Activated T-helper 2 cell treated with anti-CD3 and anti-CD28 coated beads, Interferon-gamma antibody, Interleukin-2, Interleukin-4, amounts not matched to agents 10 μg/mL and 5 μg/mL and 100 μg/mL, durations not matched to agents 14 hours and 24 hours and 36 hours (primary cell): ENCODE measurements at regions not wholly inside any gene's neighbourhood (a gene's known extent, or its start where the extent isn't known, plus 50 kb on each side); places are given as distances from the start of the nearest gene placed in this dataset.

Experiments used
- DNase-seq: peaks from one replicate; pipeline ENCODE4 v3.0.0; 2021; ENCODE audit warnings: low spot score
- H3K27ac Mint-ChIP-seq: one replicate; pipeline ENCODE4 v1.8.0; 2021; ENCODE audit warnings: mixed read lengths
- H3K27me3 Mint-ChIP-seq: one replicate; pipeline ENCODE4 v1.8.0; 2021; ENCODE audit warnings: low read depth, mixed read lengths
- H3K36me3 Mint-ChIP-seq: one replicate; pipeline ENCODE4 v1.8.0; 2021; ENCODE audit warnings: low read depth, mixed read lengths
- H3K4me1 Mint-ChIP-seq: one replicate; pipeline ENCODE4 v1.8.0; 2021; ENCODE audit warnings: low read depth, mixed read lengths
- H3K4me3 Mint-ChIP-seq: one replicate; pipeline ENCODE4 v1.8.0; 2021; ENCODE audit warnings: low read depth, mild to moderate bottlenecking, moderate library complexity, mixed read lengths
- H3K9me3 Mint-ChIP-seq: one replicate; pipeline ENCODE4 v1.8.0; 2021; ENCODE audit warnings: mixed read lengths
- intact Hi-C: fragments of 100-400 bp; cut with micrococcal nuclease; formaldehyde crosslinking; loops from one replicate; pipeline ENCODE4 v1.15.1; 2023

GRCh38 chr14:101379842-101380241 is 181.5 kb upstream of the DIO3 start:
- no peak for DNase-seq

GRCh38 chr14:101380512-101380911 is 180.8 kb upstream of the DIO3 start:
- H3K4me3 Mint-ChIP-seq: no peak overlapping the region
- no peaks in the 10 kb centered on the region for H3K4me1 Mint-ChIP-seq
- H3K27ac Mint-ChIP-seq: no peak overlapping the region
- no peaks in the 10 kb centered on the region for H3K36me3 Mint-ChIP-seq
- intact Hi-C loops: no loop called here
- no peak for DNase-seq
- H3K27me3 Mint-ChIP-seq: peaks cover 6% of the 10 kb centered on the region
- H3K9me3 Mint-ChIP-seq: peaks cover 10% of the 10 kb centered on the region

More at GRCh38 chr14:101379842-101380241, 181.5 kb upstream of the DIO3 start:
- Mint-ChIP-seq H3K4me1 (no peaks in the 10 kb centered on the region), H3K27me3 (peaks cover 6% of the 10 kb centered on the region), H3K9me3 (peaks cover 10% of the 10 kb centered on the region), H3K27ac (no peak overlapping the region), H3K36me3 (no peaks in the 10 kb centered on the region), H3K4me3 (no peak overlapping the region)
- intact Hi-C loops: no loop called here

DNA sequence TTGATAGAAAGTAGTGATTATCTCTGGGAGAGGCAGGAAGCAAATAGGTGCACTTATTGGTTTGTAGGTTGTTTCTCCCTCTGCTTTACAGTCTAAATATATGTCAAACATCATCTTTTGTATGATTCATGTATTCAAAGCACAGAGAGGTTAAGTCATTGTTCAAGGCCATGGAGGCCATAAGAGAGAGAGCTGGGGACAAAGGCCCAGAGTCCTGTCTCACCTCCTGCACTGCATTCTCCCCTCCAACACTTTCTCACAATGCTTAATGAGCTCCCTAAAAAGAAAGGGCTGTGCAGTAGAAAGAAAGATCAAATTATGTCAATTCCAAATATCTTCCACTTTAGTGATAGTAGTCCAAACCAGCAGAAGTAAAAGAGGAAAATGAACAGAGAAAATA is 180.4 kb upstream of the DIO3 start:
- H3K36me3 Mint-ChIP-seq: no peaks in the 10 kb centered on the region
- no peak overlapping the region for H3K4me3 Mint-ChIP-seq
- DNase-seq: no peak
- peaks cover 10% of the 10 kb centered on the region for H3K9me3 Mint-ChIP-seq
- H3K27me3 Mint-ChIP-seq: peaks cover 6% of the 10 kb centered on the region
- intact Hi-C loops: no loop called here
- H3K27ac Mint-ChIP-seq: no peak overlapping the region
- no peaks in the 10 kb centered on the region for H3K4me1 Mint-ChIP-seq

- Mint-ChIP-seq H3K4me3 (no peak overlapping the region), H3K36me3 (no peaks in the 10 kb centered on the region), H3K27me3 (peaks cover 6% of the 10 kb centered on the region), H3K9me3 (peaks cover 10% of the 10 kb centered on the region), H3K27ac (no peak overlapping the region), H3K4me1 (no peaks in the 10 kb centered on the region)
- no peak for DNase-seq
- intact Hi-C loops: no loop called here
Observed at GRCh38 chr14:101383737-101384338, 177.5 kb upstream of the DIO3 start.

GRCh38 chr14:101394374-101394773 is 166.9 kb upstream of the DIO3 start:
- H3K36me3 Mint-ChIP-seq: no peaks in the 10 kb centered on the region
- no peak for DNase-seq
- peaks cover 7% of the 10 kb centered on the region for H3K27me3 Mint-ChIP-seq
- intact Hi-C loops: no loop called here
- H3K4me1 Mint-ChIP-seq: no peaks in the 10 kb centered on the region
- H3K27ac Mint-ChIP-seq: no peak overlapping the region
- no peaks in the 10 kb centered on the region for H3K9me3 Mint-ChIP-seq
- no peak overlapping the region for H3K4me3 Mint-ChIP-seq

DNA sequence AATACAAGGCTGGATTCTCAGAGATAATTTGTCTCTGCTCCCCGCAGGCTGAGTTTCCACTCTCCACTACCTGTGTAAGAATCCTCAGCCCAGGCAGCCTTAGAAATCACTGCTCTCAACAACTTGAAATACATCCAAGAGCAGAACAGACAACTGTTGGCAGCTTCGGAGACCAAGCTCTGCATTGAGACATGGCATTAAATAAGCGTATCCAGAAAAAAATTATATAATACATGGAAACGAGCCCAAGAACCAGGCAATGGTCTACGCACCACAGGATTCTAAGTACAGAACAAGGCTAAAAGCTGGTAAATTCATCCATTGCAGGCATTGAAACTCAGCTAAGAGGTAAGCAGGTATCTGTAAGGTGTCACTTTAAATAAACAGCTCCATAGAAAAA is 165.5 kb upstream of the DIO3 start:
- no peaks in the 10 kb centered on the region for H3K9me3 Mint-ChIP-seq

GRCh38 chr14:101397206-101397605 is 164.1 kb upstream of the DIO3 start:
- Mint-ChIP-seq H3K4me1 (no peaks in the 10 kb centered on the region), H3K4me3 (no peak overlapping the region), H3K27me3 (peaks cover 24% of the 10 kb centered on the region), H3K36me3 (no peaks in the 10 kb centered on the region), H3K27ac (no peak overlapping the region), H3K9me3 (no peaks in the 10 kb centered on the region)
- intact Hi-C loops: no loop called here
- no peak for DNase-seq

More for the DNA sequence above, 165.5 kb upstream of the DIO3 start:
- Mint-ChIP-seq H3K27me3 (peaks cover 20% of the 10 kb centered on the region), H3K36me3 (no peaks in the 10 kb centered on the region), H3K4me1 (no peaks in the 10 kb centered on the region), H3K27ac (no peak overlapping the region), H3K4me3 (no peak overlapping the region)
- no peak for DNase-seq
- intact Hi-C loops: no loop called here

- Mint-ChIP-seq H3K4me1 (no peaks in the 10 kb centered on the region), H3K27me3 (peaks cover 24% of the 10 kb centered on the region), H3K9me3 (no peaks in the 10 kb centered on the region), H3K36me3 (no peaks in the 10 kb centered on the region), H3K27ac (no peak overlapping the region), H3K4me3 (no peak overlapping the region)
- intact Hi-C loops: no loop called here
- DNase-seq: no peak
Observed at GRCh38 chr14:101398011-101398410, 163.3 kb upstream of the DIO3 start.

- H3K27ac Mint-ChIP-seq: no peak overlapping the region
- peaks cover 24% of the 10 kb centered on the region for H3K27me3 Mint-ChIP-seq
- H3K36me3 Mint-ChIP-seq: no peaks in the 10 kb centered on the region
- no peak for DNase-seq
- H3K4me3 Mint-ChIP-seq: no peak overlapping the region
- H3K4me1 Mint-ChIP-seq: no peaks in the 10 kb centered on the region
- intact Hi-C loops: no loop called here
- H3K9me3 Mint-ChIP-seq: no peaks in the 10 kb centered on the region
Observed at GRCh38 chr14:101399737-101400517, 161.4 kb upstream of the DIO3 start.

GRCh38 chr14:101400830-101401229 is 160.5 kb upstream of the DIO3 start:
- intact Hi-C loops: no loop called here
- peaks cover 24% of the 10 kb centered on the region for H3K27me3 Mint-ChIP-seq
- H3K4me3 Mint-ChIP-seq: no peak overlapping the region
- no peak overlapping the region for H3K27ac Mint-ChIP-seq
- no peaks in the 10 kb centered on the region for H3K36me3 Mint-ChIP-seq
- H3K9me3 Mint-ChIP-seq: no peaks in the 10 kb centered on the region
- no peaks in the 10 kb centered on the region for H3K4me1 Mint-ChIP-seq
- no peak for DNase-seq

DNA sequence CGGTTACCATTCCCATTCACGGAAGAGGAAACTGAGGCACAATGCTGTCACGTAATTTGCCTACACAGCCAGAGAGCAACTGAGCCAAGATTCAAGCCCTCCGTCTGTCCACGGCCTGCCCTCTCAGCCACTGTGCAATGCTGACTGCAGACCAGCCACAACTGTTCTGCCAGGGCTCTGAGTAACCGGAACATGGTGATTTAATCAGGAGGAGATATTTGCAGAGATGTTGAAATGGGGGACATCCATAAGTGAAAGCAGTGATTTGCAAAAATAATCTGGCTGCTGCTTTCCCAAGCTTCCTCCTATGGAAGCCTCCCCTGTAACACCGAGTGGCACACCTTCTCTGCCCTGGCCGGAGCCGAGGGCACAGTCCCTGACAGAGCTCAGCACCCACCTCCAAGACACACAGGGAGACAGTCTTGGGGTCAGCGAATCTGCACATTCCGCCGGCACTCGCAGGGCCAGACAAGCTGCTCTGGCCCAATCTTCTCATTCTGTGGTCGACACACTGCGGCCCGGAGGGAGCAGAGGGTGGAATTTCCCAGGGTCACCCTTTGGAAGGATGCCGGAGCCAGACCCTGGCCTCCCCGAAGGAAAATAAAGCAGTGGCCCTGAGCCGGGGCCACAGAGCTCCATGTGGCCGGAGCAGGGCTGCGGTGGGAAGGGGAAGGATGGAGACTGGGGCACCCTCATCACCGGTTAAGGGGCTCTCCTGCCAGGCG is 158.2 kb upstream of the DIO3 start:
- Mint-ChIP-seq H3K4me1 (no peaks in the 10 kb centered on the region), H3K27me3 (peaks cover 24% of the 10 kb centered on the region)

DNA sequence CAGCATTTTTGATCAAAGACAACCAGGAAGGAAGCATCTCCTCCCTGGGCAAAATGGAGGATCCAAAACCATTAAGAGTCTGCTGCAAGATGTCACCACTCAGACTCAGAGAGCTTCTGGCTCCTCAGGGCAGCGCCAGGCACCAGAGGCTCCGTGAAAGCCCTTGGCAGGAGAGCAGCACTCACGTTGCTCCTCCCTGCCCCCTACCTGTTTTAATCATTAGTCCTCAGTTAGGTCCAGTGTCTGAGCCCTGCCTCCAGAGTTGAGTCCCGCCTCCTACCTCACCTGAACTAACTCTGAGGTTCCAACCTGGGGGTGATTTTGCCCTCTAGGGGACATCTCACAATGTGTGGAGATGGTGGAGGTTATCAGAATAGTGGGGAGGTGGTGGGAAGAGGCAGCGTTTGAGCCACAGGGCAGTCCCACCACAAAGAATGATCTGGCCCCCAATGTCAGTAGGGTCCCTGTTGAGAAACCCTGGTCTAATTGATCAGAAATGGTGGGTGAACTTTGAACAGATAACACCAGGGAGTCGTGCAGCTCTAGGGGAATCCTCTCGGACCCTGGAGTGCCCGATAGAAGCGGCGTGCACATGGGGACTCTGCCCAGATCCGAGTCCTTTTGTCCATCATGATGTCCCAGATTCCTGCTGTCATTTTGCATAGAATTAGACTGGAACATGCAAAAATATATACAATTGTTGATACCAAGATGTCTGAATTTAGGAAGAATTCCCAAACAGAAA is 156.7 kb upstream of the DIO3 start:
- intact Hi-C loops: no loop called here
- Mint-ChIP-seq H3K36me3 (no peaks in the 10 kb centered on the region), H3K27ac (no peak overlapping the region), H3K27me3 (peaks cover 23% of the 10 kb centered on the region), H3K4me1 (no peaks in the 10 kb centered on the region), H3K9me3 (no peaks in the 10 kb centered on the region), H3K4me3 (no peak overlapping the region)
- DNase-seq: no peak

More for the DNA sequence above, 158.2 kb upstream of the DIO3 start:
- intact Hi-C loops: no loop called here
- H3K4me3 Mint-ChIP-seq: no peak overlapping the region
- H3K9me3 Mint-ChIP-seq: no peaks in the 10 kb centered on the region
- no peak overlapping the region for H3K27ac Mint-ChIP-seq
- DNase-seq: no peak
- H3K36me3 Mint-ChIP-seq: no peaks in the 10 kb centered on the region
